ENCODE measurements at regions not wholly inside any gene's neighbourhood (a gene's known extent, or its start where the extent isn't known, plus 50 kb on each side); places are given as distances from the start of the nearest gene placed in this dataset.

DNA sequence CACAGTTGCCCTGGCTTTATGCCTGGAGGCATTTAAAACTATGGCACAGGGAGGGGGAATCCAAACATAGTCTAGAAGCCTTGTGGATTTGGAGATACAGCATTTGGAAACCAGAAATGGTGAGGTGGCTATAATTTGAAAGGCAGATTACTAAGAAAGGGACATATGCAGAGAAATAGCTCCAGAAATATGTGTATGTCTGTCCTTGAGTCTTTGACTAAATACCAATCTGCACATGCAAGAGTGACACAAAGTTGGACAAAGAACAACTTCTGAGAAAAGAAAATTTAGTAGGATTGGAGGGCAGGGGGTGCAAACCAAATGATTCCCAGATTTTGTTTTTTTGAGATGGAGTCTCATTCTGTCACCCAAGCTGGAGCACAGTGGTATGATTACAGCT, 229.6 kb downstream of the TMEM26 start:
- Histone ChIP-seq H3K4me1 (ENCODE audit: insufficient read depth, low read length) (no peaks in the 10 kb centered on the region), H3K9me3 (ENCODE audit: low read depth, low read length) (no peaks in the 10 kb centered on the region), H3K27me3 (ENCODE audit: insufficient read depth, low read length) (no peaks in the 10 kb centered on the region), H3K4me3 (ENCODE audit: insufficient read depth, low read length) (no peak overlapping the region), H3K27ac (ENCODE audit: low read depth, low read length) (no peak overlapping the region), H3K36me3 (ENCODE audit: insufficient read depth, low read length) (no peaks in the 10 kb centered on the region), H3K4me2 (ENCODE audit: insufficient read depth, low read length) (no peak overlapping the region), H2AFZ (ENCODE audit: low read length) (no peak overlapping the region), H4K20me1 (ENCODE audit: insufficient read depth, low read length) (no peaks in the 10 kb centered on the region), H3K79me2 (ENCODE audit: insufficient read depth, low read length) (no peaks in the 10 kb centered on the region)
- DNase-seq (ENCODE audit: insufficient read length, low spot score, missing footprints), result no peak
- TF ChIP-seq CTCF (IDR thresholded peaks at IDR 0.05; ENCODE audit: extremely low read depth, low read depth, low read length), result no peak

DNA sequence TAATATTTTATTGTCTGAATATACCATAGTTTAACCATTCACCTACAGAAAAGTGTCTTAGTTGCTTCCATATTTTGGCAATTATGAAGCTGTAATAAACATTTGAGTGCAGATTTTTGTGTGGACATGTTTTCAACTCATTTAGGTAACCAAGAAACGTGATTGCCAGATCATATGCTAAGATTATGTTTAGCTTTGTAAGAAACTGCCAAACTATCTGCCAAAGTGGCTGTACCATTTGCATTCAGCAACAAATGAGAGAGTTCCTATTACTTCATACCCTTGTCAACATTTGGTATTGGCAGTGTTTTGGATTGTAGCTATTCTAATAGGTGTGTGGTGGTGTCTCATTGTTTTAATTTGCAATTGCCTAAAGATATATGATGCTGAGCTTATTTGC, 233.5 kb downstream of the TMEM26 start:
- Histone ChIP-seq H3K4me1 (ENCODE audit: insufficient read depth, low read length) (no peaks in the 10 kb centered on the region), H4K20me1 (ENCODE audit: insufficient read depth, low read length) (no peaks in the 10 kb centered on the region), H3K36me3 (ENCODE audit: insufficient read depth, low read length) (no peaks in the 10 kb centered on the region), H3K27me3 (ENCODE audit: insufficient read depth, low read length) (no peaks in the 10 kb centered on the region), H3K27ac (ENCODE audit: low read depth, low read length) (no peak overlapping the region), H3K9me3 (ENCODE audit: low read depth, low read length) (no peaks in the 10 kb centered on the region), H3K4me2 (ENCODE audit: insufficient read depth, low read length) (no peak overlapping the region), H3K79me2 (ENCODE audit: insufficient read depth, low read length) (no peaks in the 10 kb centered on the region), H3K4me3 (ENCODE audit: insufficient read depth, low read length) (no peak overlapping the region), H2AFZ (ENCODE audit: low read length) (no peak overlapping the region)
- TF ChIP-seq CTCF (IDR thresholded peaks at IDR 0.05; ENCODE audit: extremely low read depth, low read depth, low read length), result no peak
- no peak for DNase-seq (ENCODE audit: insufficient read length, low spot score, missing footprints)

- H3K4me3 ChIP-seq (ENCODE audit: insufficient read depth, low read length), result no peak overlapping the region
- H3K79me2 ChIP-seq (ENCODE audit: insufficient read depth, low read length), result no peaks in the 10 kb centered on the region
- no peaks in the 10 kb centered on the region for H4K20me1 ChIP-seq (ENCODE audit: insufficient read depth, low read length)
- H3K36me3 ChIP-seq (ENCODE audit: insufficient read depth, low read length), result no peaks in the 10 kb centered on the region
- DNase-seq (ENCODE audit: insufficient read length, low spot score, missing footprints), result no peak
- H3K27ac ChIP-seq (ENCODE audit: low read depth, low read length), result no peak overlapping the region
- no peaks in the 10 kb centered on the region for H3K9me3 ChIP-seq (ENCODE audit: low read depth, low read length)
- no peak for TF ChIP-seq CTCF (IDR thresholded peaks at IDR 0.05; ENCODE audit: extremely low read depth, low read depth, low read length)
- no peak overlapping the region for H3K4me2 ChIP-seq (ENCODE audit: insufficient read depth, low read length)
- H3K27me3 ChIP-seq (ENCODE audit: insufficient read depth, low read length), result no peaks in the 10 kb centered on the region
- H3K4me1 ChIP-seq (ENCODE audit: insufficient read depth, low read length), result no peaks in the 10 kb centered on the region
- no peak overlapping the region for H2AFZ ChIP-seq (ENCODE audit: low read length)
Measured at GRCh38 chr10:61217851-61218565, 235.2 kb downstream of the TMEM26 start.

DNA sequence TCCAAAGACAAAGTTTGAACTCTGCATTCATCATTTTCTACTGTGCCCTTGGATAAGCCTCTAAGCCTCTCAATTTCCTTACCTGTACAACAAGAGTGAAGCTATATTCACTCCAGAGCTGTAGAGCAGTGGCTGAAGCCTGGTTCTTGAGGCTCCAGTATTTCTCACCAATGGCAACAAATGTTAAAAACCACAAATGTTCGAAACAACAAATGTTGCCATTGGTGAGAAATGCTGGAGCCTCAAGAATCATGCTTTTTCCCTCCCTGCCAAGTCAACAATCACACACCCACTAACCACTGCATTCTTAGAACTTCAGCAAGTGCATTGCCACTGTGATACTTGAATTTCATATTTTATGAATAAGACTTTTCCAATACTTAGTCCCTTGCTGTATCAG, 237.9 kb downstream of the TMEM26 start:
- Histone ChIP-seq H4K20me1 (ENCODE audit: insufficient read depth, low read length) (no peaks in the 10 kb centered on the region), H2AFZ (ENCODE audit: low read length) (no peak overlapping the region), H3K4me3 (ENCODE audit: insufficient read depth, low read length) (no peak overlapping the region), H3K4me2 (ENCODE audit: insufficient read depth, low read length) (no peak overlapping the region), H3K36me3 (ENCODE audit: insufficient read depth, low read length) (no peaks in the 10 kb centered on the region), H3K27me3 (ENCODE audit: insufficient read depth, low read length) (no peaks in the 10 kb centered on the region), H3K27ac (ENCODE audit: low read depth, low read length) (no peak overlapping the region), H3K9me3 (ENCODE audit: low read depth, low read length) (no peaks in the 10 kb centered on the region), H3K79me2 (ENCODE audit: insufficient read depth, low read length) (no peaks in the 10 kb centered on the region), H3K4me1 (ENCODE audit: insufficient read depth, low read length) (no peaks in the 10 kb centered on the region)
- no peak for TF ChIP-seq CTCF (IDR thresholded peaks at IDR 0.05; ENCODE audit: extremely low read depth, low read depth, low read length)
- DNase-seq (ENCODE audit: insufficient read length, low spot score, missing footprints), result no peak

All from osteoblast (primary cell).